Karpas-422 (cell line): ENCODE measurements at regions not wholly inside any gene's neighbourhood (a gene's known extent, or its start where the extent isn't known, plus 50 kb on each side); places are given as distances from the start of the nearest gene placed in this dataset.

Experiments used
- DNase-seq: peaks from one replicate; pipeline ENCODE4 v3.0.0-alpha.2; 2015
- H2AFZ ChIP-seq: fragments of 200-600 bp; sonication (generic); 2 replicates; pipeline ENCODE4 v1.6.1; 2014; ENCODE audit warnings: antibody characterized with exemption, low read length, mixed read lengths
- H3K27ac ChIP-seq: fragments of 200-600 bp; sonication (generic); 2 replicates; pipeline ENCODE4 v1.5.1; 2014; ENCODE audit warnings: mild to moderate bottlenecking, low read length, moderate library complexity
- H3K27me3 ChIP-seq: fragments of 200-600 bp; sonication (generic); 2 replicates; pipeline ENCODE4 v1.6.1; 2014; ENCODE audit warnings: low read length, mixed read lengths
- H3K36me3 ChIP-seq: fragments of 200-600 bp; sonication (generic); 2 replicates; pipeline ENCODE4 v1.6.1; 2014; ENCODE audit warnings: low read length, mixed read lengths; ENCODE audit not compliant: insufficient read depth
- H3K4me1 ChIP-seq: fragments of 200-600 bp; sonication (generic); 2 replicates; pipeline ENCODE4 v1.6.1; 2014; ENCODE audit warnings: mild to moderate bottlenecking, low read length, mixed read lengths
- H3K4me2 ChIP-seq: fragments of 200-600 bp; sonication (generic); 2 replicates; pipeline ENCODE4 v1.6.1; 2014; ENCODE audit warnings: low read length, low read depth, mild to moderate bottlenecking; ENCODE audit not compliant: poor library complexity, severe bottlenecking
- H3K4me3 ChIP-seq: fragments of 200-600 bp; sonication (generic); 2 replicates; pipeline ENCODE4 v1.5.1; 2014; ENCODE audit warnings: mild to moderate bottlenecking, antibody characterized with exemption, low read length, mixed read lengths
- H3K79me2 ChIP-seq: fragments of 200-600 bp; sonication (generic); 2 replicates; pipeline ENCODE4 v1.6.1; 2014; ENCODE audit warnings: mild to moderate bottlenecking, low read length, mixed read lengths
- H3K9ac ChIP-seq: fragments of 200-600 bp; sonication (generic); 2 replicates; pipeline ENCODE4 v1.6.0; 2014; ENCODE audit warnings: low read length
- H3K9me2 ChIP-seq: fragments of 200-600 bp; sonication (generic), shearing (Covaris generic); replicated peaks from 2 replicates; pipeline ENCODE4 v1.6.0; 2014; ENCODE audit warnings: mild to moderate bottlenecking, low read length, moderate library complexity; ENCODE audit not compliant: insufficient read depth
- H3K9me3 ChIP-seq: fragments of 300-700, 200-600 bp; sonication (generic); 2 replicates; pipeline ENCODE4 v1.6.1; 2014; ENCODE audit warnings: low read length, mixed read lengths
- H4K20me1 ChIP-seq: fragments of 200-600 bp; sonication (generic); 2 replicates; pipeline ENCODE4 v1.6.1; 2014; ENCODE audit warnings: mild to moderate bottlenecking, antibody characterized with exemption, low read length, low read depth; ENCODE audit not compliant: insufficient read depth

DNA sequence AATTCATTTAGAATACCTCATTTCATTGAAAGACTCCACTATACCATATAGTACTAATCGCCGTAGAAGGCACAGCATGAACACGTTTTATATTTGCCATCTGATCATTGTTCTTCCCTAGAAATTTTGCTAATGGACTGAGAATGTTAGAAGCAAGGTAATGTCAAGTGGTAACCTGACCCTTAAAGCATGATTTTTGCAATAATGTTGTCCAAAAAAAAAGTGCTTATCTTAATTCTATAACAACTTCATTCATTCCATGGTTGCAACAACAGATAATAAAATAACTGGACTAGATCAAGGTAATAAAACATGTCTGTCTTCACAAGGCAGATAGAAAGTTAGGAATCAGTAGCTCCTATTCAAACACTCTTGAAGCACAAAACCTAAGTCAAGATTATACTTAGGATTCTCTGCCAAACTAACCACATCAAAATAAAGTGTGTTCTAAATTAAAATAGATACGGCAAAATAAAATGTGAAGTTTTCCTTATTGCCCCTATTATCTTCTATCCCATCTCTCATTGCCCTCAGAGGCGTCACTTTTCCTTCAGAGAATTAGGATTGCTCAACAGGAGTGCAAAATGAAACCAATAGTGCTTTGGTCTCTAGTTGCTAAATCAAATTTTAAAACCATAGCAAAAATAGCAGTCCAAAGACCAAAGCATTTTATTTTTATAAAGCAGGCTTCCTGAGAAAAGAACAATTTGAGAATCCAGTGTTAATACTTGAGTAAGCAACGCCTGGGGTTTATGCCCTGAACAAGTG is 317.4 kb upstream of the UBE2E2 start:
- H3K36me3 ChIP-seq = no peaks in the 10 kb centered on the region
- no peaks in the 10 kb centered on the region for H3K9me2 ChIP-seq
- H3K79me2 ChIP-seq = no peaks in the 10 kb centered on the region
- no peaks in the 10 kb centered on the region for H3K9me3 ChIP-seq
- H3K27ac ChIP-seq = no peak overlapping the region
- H3K4me1 ChIP-seq = no peaks in the 10 kb centered on the region
- H2AFZ ChIP-seq = no peak overlapping the region
- H3K9ac ChIP-seq = no peak overlapping the region
- DNase-seq = no peak
- H3K27me3 ChIP-seq = no peaks in the 10 kb centered on the region
- no peak overlapping the region for H3K4me2 ChIP-seq
- no peak overlapping the region for H3K4me3 ChIP-seq
- no peaks in the 10 kb centered on the region for H4K20me1 ChIP-seq

DNA sequence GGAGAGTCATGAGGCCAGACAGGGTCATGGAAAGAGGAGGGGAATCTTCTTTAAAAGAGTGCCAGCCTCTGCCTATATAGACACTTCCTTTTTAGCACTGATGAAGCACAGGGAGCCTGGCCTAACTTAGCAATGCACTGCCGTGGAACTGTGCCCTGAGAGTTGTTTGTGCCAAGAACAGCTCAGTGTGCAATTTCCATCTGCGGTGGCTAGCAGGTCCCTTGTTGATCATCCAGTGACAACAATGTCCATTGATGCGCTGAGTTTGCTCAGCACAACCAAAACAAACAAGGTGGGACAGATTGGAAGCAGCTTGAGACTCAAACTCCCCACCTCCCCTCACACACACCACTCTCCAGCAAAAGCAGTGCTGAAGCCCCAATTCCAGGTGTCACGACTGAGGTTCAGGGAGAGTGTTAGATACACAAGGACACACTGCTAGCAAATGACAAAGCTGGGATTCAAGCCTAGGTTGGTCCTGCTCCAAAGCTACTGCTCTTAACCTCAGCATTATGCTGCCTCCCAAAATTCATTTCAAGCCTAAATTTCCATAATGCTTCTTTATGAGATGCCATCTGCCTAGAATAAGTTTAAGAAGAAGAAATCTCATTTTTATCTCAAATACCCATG is 316.6 kb upstream of the UBE2E2 start:
- H3K4me2 ChIP-seq = no peak overlapping the region
- H3K36me3 ChIP-seq = no peaks in the 10 kb centered on the region
- H4K20me1 ChIP-seq = no peaks in the 10 kb centered on the region
- no peaks in the 10 kb centered on the region for H3K9me2 ChIP-seq
- H3K27me3 ChIP-seq = no peaks in the 10 kb centered on the region
- no peak for DNase-seq
- H3K79me2 ChIP-seq = no peaks in the 10 kb centered on the region
- H2AFZ ChIP-seq = no peak overlapping the region
- no peaks in the 10 kb centered on the region for H3K9me3 ChIP-seq
- no peak overlapping the region for H3K9ac ChIP-seq
- H3K27ac ChIP-seq = no peak overlapping the region
- H3K4me1 ChIP-seq = no peaks in the 10 kb centered on the region
- no peak overlapping the region for H3K4me3 ChIP-seq

GRCh38 chr3:22887664-22888291 is 315.3 kb upstream of the UBE2E2 start:
- peak; percentile 65 for DNase-seq
- no peak overlapping the region for H3K4me3 ChIP-seq

GRCh38 chr3:22893101-22893500 is 310.0 kb upstream of the UBE2E2 start:
- H4K20me1 ChIP-seq = no peaks in the 10 kb centered on the region
- H3K4me2 ChIP-seq = no peak overlapping the region
- H3K4me1 ChIP-seq = no peaks in the 10 kb centered on the region
- DNase-seq = no peak
- no peak overlapping the region for H3K27ac ChIP-seq
- no peak overlapping the region for H3K9ac ChIP-seq
- H3K36me3 ChIP-seq = no peaks in the 10 kb centered on the region
- H3K9me3 ChIP-seq = no peaks in the 10 kb centered on the region
- no peaks in the 10 kb centered on the region for H3K9me2 ChIP-seq
- H3K27me3 ChIP-seq = no peaks in the 10 kb centered on the region
- H3K4me3 ChIP-seq = no peak overlapping the region
- H3K79me2 ChIP-seq = no peaks in the 10 kb centered on the region
- H2AFZ ChIP-seq = no peak overlapping the region

More at GRCh38 chr3:22887664-22888291, 315.3 kb upstream of the UBE2E2 start:
- Histone ChIP-seq H3K9me2 (no peaks in the 10 kb centered on the region), H3K4me2 (no peak overlapping the region), H3K27me3 (no peaks in the 10 kb centered on the region), H3K79me2 (no peaks in the 10 kb centered on the region), H3K9me3 (no peaks in the 10 kb centered on the region), H2AFZ (no peak overlapping the region), H3K9ac (no peak overlapping the region), H3K36me3 (no peaks in the 10 kb centered on the region), H3K4me1 (no peaks in the 10 kb centered on the region), H4K20me1 (no peaks in the 10 kb centered on the region), H3K27ac (no peak overlapping the region)

GRCh38 chr3:22893644-22894325 is 309.3 kb upstream of the UBE2E2 start:
- H3K27ac ChIP-seq = no peak overlapping the region
- no peaks in the 10 kb centered on the region for H3K79me2 ChIP-seq
- no peaks in the 10 kb centered on the region for H3K9me2 ChIP-seq
- H2AFZ ChIP-seq = no peak overlapping the region
- no peaks in the 10 kb centered on the region for H3K27me3 ChIP-seq
- no peaks in the 10 kb centered on the region for H4K20me1 ChIP-seq
- no peak overlapping the region for H3K9ac ChIP-seq
- H3K9me3 ChIP-seq = no peaks in the 10 kb centered on the region
- H3K36me3 ChIP-seq = no peaks in the 10 kb centered on the region
- DNase-seq = no peak
- H3K4me1 ChIP-seq = no peaks in the 10 kb centered on the region
- H3K4me3 ChIP-seq = no peak overlapping the region
- H3K4me2 ChIP-seq = no peak overlapping the region

- Histone ChIP-seq H3K9me2 (no peaks in the 10 kb centered on the region), H2AFZ (no peak overlapping the region), H3K4me3 (no peak overlapping the region), H3K4me2 (no peak overlapping the region), H3K9ac (no peak overlapping the region), H3K79me2 (no peaks in the 10 kb centered on the region), H4K20me1 (no peaks in the 10 kb centered on the region), H3K36me3 (no peaks in the 10 kb centered on the region), H3K27me3 (no peaks in the 10 kb centered on the region), H3K4me1 (no peaks in the 10 kb centered on the region), H3K9me3 (peaks cover under 1% of the 10 kb centered on the region; the same call in 1 of the 2 replicates), H3K27ac (no peak overlapping the region)
- DNase-seq = no peak
These were observed 308.3 kb upstream of the UBE2E2 start for GRCh38 chr3:22894865-22895264.

DNA sequence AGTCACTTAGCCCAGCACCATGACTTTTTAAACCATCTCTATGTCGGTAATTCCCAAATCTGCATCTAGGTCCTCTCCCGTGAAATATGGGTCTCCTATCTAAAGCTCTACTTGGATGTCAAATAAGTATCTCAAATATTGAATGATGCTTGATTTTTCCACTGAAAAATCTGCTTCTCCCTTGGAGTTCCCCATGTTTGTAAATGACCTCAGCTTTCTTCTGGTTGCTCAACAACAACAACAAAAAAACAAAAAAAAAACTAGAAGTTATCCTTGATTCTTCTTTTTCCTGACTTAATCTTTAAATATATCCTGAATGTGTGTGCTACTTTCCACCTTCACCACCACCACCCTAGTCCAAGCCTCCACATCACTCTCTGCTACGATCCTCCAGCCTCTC is 307.5 kb upstream of the UBE2E2 start:
- no peak overlapping the region for H3K4me2 ChIP-seq
- H3K9me2 ChIP-seq = no peaks in the 10 kb centered on the region
- H2AFZ ChIP-seq = no peak overlapping the region
- H4K20me1 ChIP-seq = no peaks in the 10 kb centered on the region
- H3K4me1 ChIP-seq = no peaks in the 10 kb centered on the region
- H3K9me3 ChIP-seq = peaks cover 2% of the 10 kb centered on the region; the same call in 1 of the 2 replicates
- H3K36me3 ChIP-seq = no peaks in the 10 kb centered on the region
- H3K27me3 ChIP-seq = no peaks in the 10 kb centered on the region
- no peak overlapping the region for H3K4me3 ChIP-seq
- DNase-seq = no peak
- no peak overlapping the region for H3K9ac ChIP-seq
- H3K79me2 ChIP-seq = no peaks in the 10 kb centered on the region
- no peak overlapping the region for H3K27ac ChIP-seq

DNA sequence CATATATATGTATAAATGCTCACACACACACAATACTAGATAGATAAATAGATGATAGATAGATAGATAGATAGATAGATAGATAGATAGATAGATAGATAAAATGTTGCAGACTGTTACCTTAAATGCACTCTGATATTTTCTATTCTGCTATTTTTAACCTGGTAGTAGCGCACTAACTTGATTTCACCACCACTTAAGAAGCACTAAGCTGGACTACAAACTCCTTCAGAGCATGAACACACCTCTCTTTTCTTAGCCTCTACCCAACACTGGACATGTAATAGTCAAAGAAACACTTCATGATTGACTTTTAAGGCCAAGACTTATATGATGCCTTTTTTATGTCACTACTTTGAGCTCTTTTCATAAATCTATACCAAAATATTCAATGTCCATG is 304.6 kb upstream of the UBE2E2 start:
- peaks cover 2% of the 10 kb centered on the region; the same call in 1 of the 2 replicates for H3K9me3 ChIP-seq
- H4K20me1 ChIP-seq = no peaks in the 10 kb centered on the region
- no peaks in the 10 kb centered on the region for H3K79me2 ChIP-seq
- no peak overlapping the region for H3K9ac ChIP-seq
- H3K4me1 ChIP-seq = no peaks in the 10 kb centered on the region
- no peaks in the 10 kb centered on the region for H3K27me3 ChIP-seq
- H3K36me3 ChIP-seq = no peaks in the 10 kb centered on the region
- no peak for DNase-seq
- no peak overlapping the region for H3K27ac ChIP-seq
- no peak overlapping the region for H2AFZ ChIP-seq
- H3K4me3 ChIP-seq = no peak overlapping the region
- H3K9me2 ChIP-seq = no peaks in the 10 kb centered on the region
- H3K4me2 ChIP-seq = no peak overlapping the region
